Inflammatory macrophage treated with lipopolysaccharide for 4 hours (primary cell): ENCODE measurements at regions not wholly inside any gene's neighbourhood (a gene's known extent, or its start where the extent isn't known, plus 50 kb on each side); places are given as distances from the start of the nearest gene placed in this dataset.
"Not testable (repeated sequence)": the region's sequence is repeated elsewhere in the genome, so short reads cannot be mapped to it uniquely, and the experiment has no call there.

Source experiments
- DNase-seq: peaks from one replicate; pipeline ENCODE4 v3.0.0-alpha.2; 2020

GRCh38 chr11:97615546-97615945 lies 1225.7 kb downstream of the JRKL start:
- no peak for DNase-seq

GRCh38 chr11:97617031-97617430 lies 1227.2 kb downstream of the JRKL start:
- no peak for DNase-seq

GRCh38 chr11:97620007-97620406 lies 1230.2 kb downstream of the JRKL start:
- no peak for DNase-seq

DNA sequence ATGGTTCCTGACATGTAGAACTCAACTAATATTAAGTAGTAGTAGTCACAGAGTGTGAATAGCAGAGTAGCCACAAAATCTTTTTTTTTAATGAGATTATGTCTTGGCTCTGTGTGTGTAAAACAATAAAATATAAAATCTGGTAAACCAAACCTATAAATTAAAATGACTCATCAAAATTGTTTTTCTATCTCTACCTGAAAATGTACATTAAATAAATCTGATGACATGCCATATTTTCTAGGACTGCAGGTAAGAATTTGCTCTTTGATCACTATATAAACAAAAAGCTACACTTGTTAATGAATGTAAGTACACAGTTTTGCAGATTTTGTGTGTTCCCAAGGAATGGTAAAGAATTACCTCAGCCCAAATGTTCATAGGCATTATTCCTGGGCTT lies 1231.5 kb downstream of the JRKL start:
- DNase-seq, result no peak

- DNase-seq, result no peak
These were observed 1233.0 kb downstream of the JRKL start for GRCh38 chr11:97622795-97623194.

GRCh38 chr11:97636741-97637140 lies 1246.9 kb downstream of the JRKL start:
- DNase-seq, result not testable (repeated sequence)

GRCh38 chr11:97637701-97638100 lies 1247.9 kb downstream of the JRKL start:
- no peak for DNase-seq

GRCh38 chr11:97638641-97639224 lies 1248.9 kb downstream of the JRKL start:
- no peak for DNase-seq

DNA sequence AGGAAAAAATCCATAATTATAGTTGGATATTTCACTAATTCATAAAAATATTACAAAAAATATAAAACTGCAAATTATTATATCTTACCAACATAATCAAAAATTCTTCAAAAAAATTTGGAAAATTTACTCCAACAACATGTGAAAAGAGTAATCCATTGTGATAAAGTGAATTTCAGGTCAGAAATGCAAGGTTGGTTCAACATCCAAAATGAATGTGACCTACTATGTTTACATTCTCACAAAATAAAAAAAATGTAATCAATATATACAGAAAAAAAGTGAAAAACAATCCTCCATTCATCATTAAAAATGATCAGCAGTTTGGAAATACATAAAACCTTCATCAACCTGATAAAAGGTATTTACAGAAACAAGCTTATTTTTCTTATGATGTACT lies 1252.2 kb downstream of the JRKL start:
- no peak for DNase-seq

DNA sequence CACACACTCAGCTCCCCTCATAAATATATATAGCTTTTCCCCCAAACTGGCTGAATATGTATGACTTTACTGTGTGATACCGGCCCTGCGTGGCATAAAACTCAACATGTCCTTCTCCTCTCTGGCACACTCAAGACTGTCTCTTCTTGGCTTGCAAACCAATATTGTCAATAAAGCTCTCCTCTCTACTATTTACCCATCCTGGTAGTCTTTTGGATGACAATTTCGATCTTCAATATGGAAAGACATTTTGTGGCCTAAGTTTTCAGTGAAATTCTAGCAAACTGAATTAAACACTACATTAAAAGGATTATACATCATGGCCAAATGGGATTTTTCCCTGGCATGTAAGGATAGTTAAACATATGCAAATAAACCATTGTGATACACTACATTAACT lies 1255.9 kb downstream of the JRKL start:
- DNase-seq, result no peak

DNA sequence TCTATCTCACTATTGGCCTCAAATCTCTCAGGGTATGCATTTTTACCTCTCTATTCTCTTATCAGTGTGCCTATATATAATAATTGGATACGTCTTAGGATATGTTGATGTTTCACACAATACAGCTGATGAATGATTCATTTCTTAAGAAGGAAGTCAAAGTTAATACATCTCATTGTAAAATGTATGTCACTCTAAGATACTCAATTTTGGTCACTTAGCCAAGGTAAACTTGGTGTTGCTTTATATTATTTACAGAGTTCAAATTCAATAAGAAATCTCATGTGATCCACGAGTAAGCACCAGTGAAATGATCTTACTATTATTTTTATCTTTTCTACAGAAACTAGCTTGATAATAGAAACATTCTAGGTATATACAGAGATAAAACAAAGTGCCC lies 1266.5 kb downstream of the JRKL start:
- no peak for DNase-seq

- no peak for DNase-seq
These were observed 1268.0 kb downstream of the JRKL start for GRCh38 chr11:97657852-97658251.

DNA sequence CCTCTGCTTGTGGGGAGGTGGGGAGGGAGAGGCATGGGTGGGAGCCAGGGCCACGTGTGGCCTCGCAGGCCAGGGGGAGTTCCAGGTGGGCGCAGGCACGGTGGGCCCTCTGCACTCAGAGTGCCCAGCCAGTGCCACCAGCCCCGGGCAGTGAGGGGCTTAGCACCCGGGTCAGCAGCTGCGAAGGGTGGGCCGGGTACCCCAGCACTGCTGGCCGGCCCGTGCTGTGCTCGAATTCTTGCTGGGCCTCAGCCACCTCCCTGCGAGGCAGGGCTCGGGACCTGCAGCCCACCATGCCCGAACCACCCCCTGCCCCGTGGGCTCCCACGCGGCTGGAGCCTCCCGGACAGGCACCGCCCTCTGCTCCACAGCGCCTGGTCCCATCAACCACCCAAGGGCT lies 1277.2 kb downstream of the JRKL start:
- no peak for DNase-seq

DNA sequence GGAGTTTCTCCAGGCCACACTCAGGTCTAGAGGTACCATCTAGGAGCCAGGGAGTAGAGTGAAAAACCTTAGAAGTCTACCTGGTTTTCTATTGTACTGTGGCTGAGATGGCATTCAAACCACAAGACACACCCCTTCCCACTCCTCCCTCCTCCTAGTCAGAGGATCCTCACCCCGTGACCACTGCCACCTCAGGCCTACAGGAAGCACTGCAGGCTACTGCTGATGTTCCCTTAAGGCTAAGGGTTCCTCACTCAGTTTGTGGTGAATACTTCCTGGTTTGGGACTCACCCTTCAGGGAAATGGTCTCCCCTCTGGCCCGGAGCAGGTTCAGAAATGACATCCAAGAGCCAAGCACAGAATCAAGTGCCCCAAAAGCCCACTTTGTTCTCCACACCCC lies 1293.9 kb downstream of the JRKL start:
- DNase-seq, result no peak

GRCh38 chr11:97684486-97685439 lies 1295.0 kb downstream of the JRKL start:
- no peak for DNase-seq

- no peak for DNase-seq
These were observed 1295.9 kb downstream of the JRKL start for GRCh38 chr11:97685695-97686094.

- DNase-seq, result no peak
These were observed 1297.3 kb downstream of the JRKL start for GRCh38 chr11:97687111-97687510.

DNA sequence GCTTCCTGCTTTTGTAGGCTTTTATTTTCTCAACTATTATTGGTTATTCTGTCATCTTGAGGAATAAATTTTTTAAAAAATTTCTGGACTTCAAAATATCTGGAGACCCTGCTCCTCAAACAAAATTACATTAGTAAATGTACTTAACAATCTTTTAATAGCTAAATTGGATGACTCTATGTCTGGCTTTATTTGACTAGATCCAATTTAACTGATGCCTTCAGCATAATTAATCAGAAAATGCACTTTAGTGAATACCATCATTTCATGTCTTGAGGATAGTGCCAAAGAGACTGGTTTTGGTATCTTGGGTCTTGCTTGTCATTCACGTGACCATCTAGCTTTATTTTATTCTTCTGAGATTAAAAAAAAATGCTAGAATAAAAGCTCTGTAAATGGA lies 1301.2 kb downstream of the JRKL start:
- DNase-seq, result no peak

DNA sequence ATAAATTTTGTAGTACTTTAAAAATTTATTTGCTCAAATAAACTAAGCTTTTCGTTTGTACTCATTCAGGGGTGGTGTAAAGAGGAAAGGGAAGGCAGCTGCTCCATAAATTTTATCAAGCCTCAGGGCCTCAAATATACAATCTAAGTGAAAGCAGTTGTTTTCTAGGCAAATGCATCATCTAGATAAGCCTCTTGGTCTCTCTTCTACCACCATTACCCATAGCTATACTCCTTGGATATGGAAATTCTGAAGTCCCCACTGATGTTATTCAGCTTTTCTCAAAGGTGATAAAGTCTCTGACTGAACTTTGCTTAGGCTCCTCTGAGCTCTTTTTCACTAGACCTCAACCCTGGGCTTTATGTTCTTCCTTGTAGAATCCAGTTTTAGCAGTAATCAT lies 1313.1 kb downstream of the JRKL start:
- DNase-seq, result no peak

GRCh38 chr11:97703851-97704250 lies 1314.0 kb downstream of the JRKL start:
- no peak for DNase-seq

DNA sequence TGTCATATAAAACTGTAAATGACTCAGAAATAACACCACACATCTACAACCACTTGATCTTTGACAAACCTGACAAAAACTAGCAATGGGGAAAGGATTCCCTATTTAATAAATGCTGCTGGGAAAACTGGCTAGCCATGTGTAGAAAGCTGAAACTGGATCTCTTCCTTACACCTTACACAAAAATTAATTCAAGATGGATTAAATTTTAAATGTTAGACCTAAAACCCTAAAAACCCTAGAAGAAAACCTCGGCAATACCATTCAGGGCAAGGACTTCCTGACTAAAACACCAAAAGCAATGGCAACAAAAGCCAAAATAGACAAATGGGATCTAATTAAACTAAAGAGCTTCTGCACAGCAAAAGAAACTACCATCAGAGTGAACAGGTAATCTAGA lies 1315.3 kb upstream of the CNTN5 start:
- DNase-seq, result not testable (repeated sequence)

DNA sequence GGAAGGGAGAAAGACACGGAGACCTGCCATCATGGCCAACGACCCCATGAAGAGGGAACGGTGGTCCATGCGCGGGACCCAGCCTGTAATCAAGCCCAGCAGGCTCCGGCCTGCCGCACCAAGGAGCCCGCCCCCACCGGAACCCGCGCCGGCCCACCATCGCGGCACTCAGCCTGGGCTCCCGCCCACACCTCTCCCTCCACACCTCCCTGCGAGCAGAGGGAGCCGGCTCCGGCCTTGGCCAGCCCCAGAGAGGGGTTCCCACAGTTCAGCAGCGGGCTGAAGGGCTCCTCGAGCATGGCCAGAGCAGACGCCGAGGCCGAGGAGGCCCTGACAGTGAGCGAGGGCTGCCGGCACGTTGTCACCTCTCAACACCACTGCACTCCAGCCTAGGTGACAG lies 1302.8 kb upstream of the CNTN5 start:
- DNase-seq, result no peak

- no peak for DNase-seq
These were observed 1298.7 kb upstream of the CNTN5 start for GRCh38 chr11:97722065-97722464.

- no peak for DNase-seq
These were observed 1298.0 kb upstream of the CNTN5 start for GRCh38 chr11:97722721-97723120.
